DMS53 treated with DMSO at 0.1 percent for 48 hours (cell line): ENCODE measurements at regions not wholly inside any gene's neighbourhood (a gene's known extent, or its start where the extent isn't known, plus 50 kb on each side); places are given as distances from the start of the nearest gene placed in this dataset.
"Not testable (repeated sequence)": the region's sequence is repeated elsewhere in the genome, so short reads cannot be mapped to it uniquely, and the experiment has no call there.

Source experiments
- DNase-seq: peaks from one replicate; lab custom pipeline; 2025; ENCODE audit not compliant: unreplicated experiment; lab: John Stamatoyannopoulos, UW

GRCh38 chr12:17116538-17116937 is 510.6 kb upstream of the LMO3 start:
- DNase-seq: not testable (repeated sequence)

GRCh38 chr12:17110316-17110715 is 504.4 kb upstream of the LMO3 start:
- no peak for DNase-seq

GRCh38 chr12:17108877-17109541 is 503.0 kb upstream of the LMO3 start:
- peak; percentile 25 for DNase-seq

- DNase-seq: no peak
These were observed 498.8 kb upstream of the LMO3 start for GRCh38 chr12:17104801-17105200.

GRCh38 chr12:17097674-17098073 is 491.7 kb upstream of the LMO3 start:
- DNase-seq: no peak

- DNase-seq: no peak
These were observed 478.9 kb upstream of the LMO3 start for GRCh38 chr12:17084831-17085230.

- DNase-seq: peak; percentile 76
These were observed 473.4 kb upstream of the LMO3 start for GRCh38 chr12:17079251-17079909.

GRCh38 chr12:17077594-17077993 is 471.6 kb upstream of the LMO3 start:
- DNase-seq: no peak

- DNase-seq: no peak
These were observed 470.8 kb upstream of the LMO3 start for GRCh38 chr12:17076811-17077210.

- DNase-seq: peak; percentile 95
These were observed 470.2 kb upstream of the LMO3 start for GRCh38 chr12:17076028-17076744.

- DNase-seq: no peak
These were observed 458.9 kb upstream of the LMO3 start for GRCh38 chr12:17064834-17065233.

GRCh38 chr12:17062267-17063036 is 456.5 kb upstream of the LMO3 start:
- peak; percentile 81 for DNase-seq

- DNase-seq: no peak
These were observed 454.3 kb upstream of the LMO3 start for GRCh38 chr12:17060260-17060659.

GRCh38 chr12:17056546-17056945 is 450.6 kb upstream of the LMO3 start:
- DNase-seq: no peak

GRCh38 chr12:17038923-17039322 is 433.0 kb upstream of the LMO3 start:
- no peak for DNase-seq

GRCh38 chr12:17035372-17035771 is 429.4 kb upstream of the LMO3 start:
- no peak for DNase-seq

GRCh38 chr12:17030338-17030737 is 424.4 kb upstream of the LMO3 start:
- no peak for DNase-seq

- DNase-seq: no peak
These were observed 422.4 kb upstream of the LMO3 start for GRCh38 chr12:17028348-17028747.

GRCh38 chr12:17025424-17025823 is 419.5 kb upstream of the LMO3 start:
- DNase-seq: not testable (repeated sequence)

- DNase-seq: no peak
These were observed 414.8 kb upstream of the LMO3 start for GRCh38 chr12:17020765-17021164.

GRCh38 chr12:17017402-17017801 is 411.4 kb upstream of the LMO3 start:
- no peak for DNase-seq
